ENCODE measurements at regions not wholly inside any gene's neighbourhood (a gene's known extent, or its start where the extent isn't known, plus 50 kb on each side); places are given as distances from the start of the nearest gene placed in this dataset.

DNA sequence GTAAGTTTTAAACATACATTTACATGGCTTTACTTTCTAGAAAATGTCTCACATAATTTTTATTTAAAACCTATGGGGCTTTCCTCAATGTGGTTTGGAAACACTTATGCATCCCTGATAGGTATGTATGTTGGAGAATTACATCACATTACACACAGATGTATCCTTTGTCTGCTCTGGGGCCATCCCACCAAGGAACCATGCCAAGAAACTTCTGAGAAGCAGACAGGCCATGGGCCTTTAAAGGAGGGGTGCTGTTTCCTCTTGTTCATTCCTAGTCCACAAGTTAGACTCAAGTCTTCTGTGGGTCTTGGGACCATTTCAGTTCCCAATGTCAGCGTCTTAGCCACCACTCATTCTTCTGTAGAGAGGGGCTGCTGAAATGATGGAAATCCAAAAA lies 162.0 kb upstream of the SETBP1 start:
- no peak overlapping the region for H3K4me3 ChIP-seq (ENCODE audit: low read length)
- no peaks in the 10 kb centered on the region for H3K4me1 ChIP-seq (ENCODE audit: control insufficient read depth, insufficient read depth, low read length)
- H3K36me3 ChIP-seq (ENCODE audit: control insufficient read depth, insufficient read depth, low read length): no peaks in the 10 kb centered on the region
- H3K9ac ChIP-seq (ENCODE audit: extremely low read depth, low read length, poor library complexity, severe bottlenecking): no peak overlapping the region
- Mint-ChIP-seq H3K9me3 (no peaks in the 10 kb centered on the region), H3K27me3 (ENCODE audit: insufficient read depth) (peaks cover 2% of the 10 kb centered on the region), H3K36me3 (ENCODE audit: low read depth) (no peaks in the 10 kb centered on the region), H3K27ac (no peak overlapping the region), H3K4me1 (no peaks in the 10 kb centered on the region), H3K4me3 (no peak overlapping the region)
- no peaks in the 10 kb centered on the region for H3K9me3 ChIP-seq (ENCODE audit: control insufficient read depth, low read length)
- TF ChIP-seq, protein P1, sequence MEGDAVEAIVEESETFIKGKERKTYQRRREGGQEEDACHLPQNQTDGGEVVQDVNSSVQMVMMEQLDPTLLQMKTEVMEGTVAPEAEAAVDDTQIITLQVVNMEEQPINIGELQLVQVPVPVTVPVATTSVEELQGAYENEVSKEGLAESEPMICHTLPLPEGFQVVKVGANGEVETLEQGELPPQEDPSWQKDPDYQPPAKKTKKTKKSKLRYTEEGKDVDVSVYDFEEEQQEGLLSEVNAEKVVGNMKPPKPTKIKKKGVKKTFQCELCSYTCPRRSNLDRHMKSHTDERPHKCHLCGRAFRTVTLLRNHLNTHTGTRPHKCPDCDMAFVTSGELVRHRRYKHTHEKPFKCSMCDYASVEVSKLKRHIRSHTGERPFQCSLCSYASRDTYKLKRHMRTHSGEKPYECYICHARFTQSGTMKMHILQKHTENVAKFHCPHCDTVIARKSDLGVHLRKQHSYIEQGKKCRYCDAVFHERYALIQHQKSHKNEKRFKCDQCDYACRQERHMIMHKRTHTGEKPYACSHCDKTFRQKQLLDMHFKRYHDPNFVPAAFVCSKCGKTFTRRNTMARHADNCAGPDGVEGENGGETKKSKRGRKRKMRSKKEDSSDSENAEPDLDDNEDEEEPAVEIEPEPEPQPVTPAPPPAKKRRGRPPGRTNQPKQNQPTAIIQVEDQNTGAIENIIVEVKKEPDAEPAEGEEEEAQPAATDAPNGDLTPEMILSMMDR (conservative IDR thresholded peaks at IDR 0.05): no peak
- no peaks in the 10 kb centered on the region for H3K27me3 ChIP-seq (ENCODE audit: control insufficient read depth, insufficient read depth, low read length, poor library complexity, severe bottlenecking)
- 90% methylated on average over 1 of the region's 1 CpG; no CpG with 5 or more reads in 1 of the 2 experiments for WGBS, 2 experiments (ENCODE audit: insufficient coverage in 1 of 2, insufficient read length in 1 of 2)
- no peak for DNase-seq
- H3K27ac ChIP-seq (ENCODE audit: low read depth, low read length): no peak overlapping the region

DNA sequence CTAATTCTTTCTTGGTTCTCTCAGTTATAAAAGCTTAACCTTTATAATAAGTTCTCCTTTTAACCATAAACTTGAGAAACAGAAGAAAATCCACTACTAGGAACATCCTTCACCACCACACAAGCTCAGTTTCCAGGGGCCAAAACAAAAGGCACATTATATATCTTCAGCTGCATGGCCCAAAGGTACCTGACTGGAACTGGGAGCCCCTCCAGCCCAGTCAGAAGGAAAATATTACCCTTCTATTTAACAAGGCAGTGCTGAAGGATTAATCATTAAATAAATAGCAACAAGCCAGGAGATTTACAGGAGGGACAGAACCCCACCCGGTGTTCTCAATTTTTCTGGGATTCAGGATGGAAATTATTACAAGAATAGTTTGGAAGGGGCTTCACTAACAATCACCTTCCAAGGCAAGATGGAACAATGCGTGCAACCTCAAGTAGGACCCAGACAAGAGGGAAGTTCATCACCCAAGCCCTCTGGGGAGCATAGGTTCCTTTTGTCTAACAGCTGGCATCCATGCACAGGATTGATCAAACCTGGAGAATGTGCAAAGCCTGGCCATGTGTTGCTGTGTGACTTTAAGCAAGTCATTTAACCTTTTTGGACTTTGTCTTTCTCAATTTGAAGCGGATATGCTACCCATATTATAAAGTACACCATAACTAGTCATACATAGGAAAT lies 159.6 kb upstream of the SETBP1 start:
- DNase-seq: no peak
- no peaks in the 10 kb centered on the region for H3K36me3 ChIP-seq (ENCODE audit: control insufficient read depth, insufficient read depth, low read length)
- no peaks in the 10 kb centered on the region for H3K4me1 ChIP-seq (ENCODE audit: control insufficient read depth, insufficient read depth, low read length)
- Mint-ChIP-seq H3K4me1 (no peaks in the 10 kb centered on the region), H3K9me3 (no peaks in the 10 kb centered on the region), H3K27ac (no peak overlapping the region), H3K4me3 (no peak overlapping the region), H3K36me3 (ENCODE audit: low read depth) (no peaks in the 10 kb centered on the region), H3K27me3 (ENCODE audit: insufficient read depth) (peaks cover 2% of the 10 kb centered on the region)
- no peak overlapping the region for H3K4me3 ChIP-seq (ENCODE audit: low read length)
- H3K9ac ChIP-seq (ENCODE audit: extremely low read depth, low read length, poor library complexity, severe bottlenecking): no peak overlapping the region
- 94 to 100% methylated on average over 3 of the region's 3 CpGs for WGBS, 2 experiments (ENCODE audit: insufficient coverage in 1 of 2, insufficient read length in 1 of 2)
- TF ChIP-seq, protein P1 (conservative IDR thresholded peaks at IDR 0.05): no peak
- no peaks in the 10 kb centered on the region for H3K9me3 ChIP-seq (ENCODE audit: control insufficient read depth, low read length)
- no peaks in the 10 kb centered on the region for H3K27me3 ChIP-seq (ENCODE audit: control insufficient read depth, insufficient read depth, low read length, poor library complexity, severe bottlenecking)
- H3K27ac ChIP-seq (ENCODE audit: low read depth, low read length): no peak overlapping the region

DNA sequence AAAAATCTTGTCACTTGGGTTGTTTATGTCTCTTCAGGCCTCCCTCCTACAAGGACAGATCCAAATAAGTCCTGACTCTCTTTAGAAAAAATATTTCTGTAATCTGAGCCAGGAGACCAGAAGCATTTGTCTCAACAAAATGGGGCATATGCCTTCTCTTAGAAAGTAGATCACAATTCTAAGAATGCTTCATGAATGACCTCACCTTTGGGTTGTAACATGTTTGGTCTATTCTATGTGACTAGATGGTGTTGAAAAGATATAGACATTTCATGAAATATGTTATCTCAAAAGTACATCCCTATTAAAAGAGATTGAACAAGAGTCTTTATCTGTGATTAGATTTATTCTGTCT lies 159.0 kb upstream of the SETBP1 start:
- Mint-ChIP-seq H3K4me3 (no peak overlapping the region), H3K27me3 (ENCODE audit: insufficient read depth) (peaks cover 2% of the 10 kb centered on the region), H3K27ac (no peak overlapping the region), H3K9me3 (no peaks in the 10 kb centered on the region), H3K4me1 (no peaks in the 10 kb centered on the region), H3K36me3 (ENCODE audit: low read depth) (no peaks in the 10 kb centered on the region)
- Histone ChIP-seq H3K4me1 (ENCODE audit: control insufficient read depth, insufficient read depth, low read length) (no peaks in the 10 kb centered on the region), H3K36me3 (ENCODE audit: control insufficient read depth, insufficient read depth, low read length) (no peaks in the 10 kb centered on the region), H3K27ac (ENCODE audit: low read depth, low read length) (no peak overlapping the region), H3K9me3 (ENCODE audit: control insufficient read depth, low read length) (no peaks in the 10 kb centered on the region), H3K9ac (ENCODE audit: extremely low read depth, low read length, poor library complexity, severe bottlenecking) (no peak overlapping the region), H3K27me3 (ENCODE audit: control insufficient read depth, insufficient read depth, low read length, poor library complexity, severe bottlenecking) (no peaks in the 10 kb centered on the region), H3K4me3 (ENCODE audit: low read length) (no peak overlapping the region)
- TF ChIP-seq, protein P1 (conservative IDR thresholded peaks at IDR 0.05): no peak
- no peak for DNase-seq

All from endodermal cell (in vitro differentiated cells).